ENCODE measurements at regions not wholly inside any gene's neighbourhood (a gene's known extent, or its start where the extent isn't known, plus 50 kb on each side); places are given as distances from the start of the nearest gene placed in this dataset.

- Histone ChIP-seq H3K36me3 (ENCODE audit: control insufficient read depth, low read length) (no peaks in the 10 kb centered on the region), H3K9me3 (ENCODE audit: control insufficient read depth, insufficient read depth, low read length) (no peaks in the 10 kb centered on the region), H3K4me1 (ENCODE audit: control insufficient read depth, low read length) (peaks cover 25% of the 10 kb centered on the region), H3F3A (ENCODE audit: control insufficient read depth, insufficient read depth) (no peaks in the 10 kb centered on the region; the same call in 1 of the 2 replicates), H4K20me1 (ENCODE audit: control insufficient read depth, insufficient read depth, low read depth, low read length) (no peaks in the 10 kb centered on the region), H3K4me2 (ENCODE audit: low read length) (peak overlapping the region; percentile 4; the same call in 1 of the 2 replicates), H3K4me3 (ENCODE audit: low read length) (peak overlapping the region; percentile 21; the same call in 1 of the 2 replicates), H3K27ac (ENCODE audit: low read depth, low read length) (peak overlapping the region; percentile 58), H3K79me2 (ENCODE audit: control insufficient read depth, low read length) (no peaks in the 10 kb centered on the region), H3K27me3 (ENCODE audit: control insufficient read depth, low read length) (no peaks in the 10 kb centered on the region), H3K9me2 (replicated peaks; ENCODE audit: control insufficient read depth, low read length) (no peaks in the 10 kb centered on the region)
- no peak for TF ChIP-seq EZH2phosphoT487 (IDR thresholded peaks at IDR 0.05; ENCODE audit: borderline replicate concordance, low read length)
- TF ChIP-seq, protein P1, sequence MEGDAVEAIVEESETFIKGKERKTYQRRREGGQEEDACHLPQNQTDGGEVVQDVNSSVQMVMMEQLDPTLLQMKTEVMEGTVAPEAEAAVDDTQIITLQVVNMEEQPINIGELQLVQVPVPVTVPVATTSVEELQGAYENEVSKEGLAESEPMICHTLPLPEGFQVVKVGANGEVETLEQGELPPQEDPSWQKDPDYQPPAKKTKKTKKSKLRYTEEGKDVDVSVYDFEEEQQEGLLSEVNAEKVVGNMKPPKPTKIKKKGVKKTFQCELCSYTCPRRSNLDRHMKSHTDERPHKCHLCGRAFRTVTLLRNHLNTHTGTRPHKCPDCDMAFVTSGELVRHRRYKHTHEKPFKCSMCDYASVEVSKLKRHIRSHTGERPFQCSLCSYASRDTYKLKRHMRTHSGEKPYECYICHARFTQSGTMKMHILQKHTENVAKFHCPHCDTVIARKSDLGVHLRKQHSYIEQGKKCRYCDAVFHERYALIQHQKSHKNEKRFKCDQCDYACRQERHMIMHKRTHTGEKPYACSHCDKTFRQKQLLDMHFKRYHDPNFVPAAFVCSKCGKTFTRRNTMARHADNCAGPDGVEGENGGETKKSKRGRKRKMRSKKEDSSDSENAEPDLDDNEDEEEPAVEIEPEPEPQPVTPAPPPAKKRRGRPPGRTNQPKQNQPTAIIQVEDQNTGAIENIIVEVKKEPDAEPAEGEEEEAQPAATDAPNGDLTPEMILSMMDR (IDR thresholded peaks at IDR 0.05; ENCODE audit: low read depth, low read length, poor library complexity, severe bottlenecking), result no peak
These were observed 414.1 kb upstream of the STXBP6 start for GRCh38 chr14:25464078-25464477.

DNA sequence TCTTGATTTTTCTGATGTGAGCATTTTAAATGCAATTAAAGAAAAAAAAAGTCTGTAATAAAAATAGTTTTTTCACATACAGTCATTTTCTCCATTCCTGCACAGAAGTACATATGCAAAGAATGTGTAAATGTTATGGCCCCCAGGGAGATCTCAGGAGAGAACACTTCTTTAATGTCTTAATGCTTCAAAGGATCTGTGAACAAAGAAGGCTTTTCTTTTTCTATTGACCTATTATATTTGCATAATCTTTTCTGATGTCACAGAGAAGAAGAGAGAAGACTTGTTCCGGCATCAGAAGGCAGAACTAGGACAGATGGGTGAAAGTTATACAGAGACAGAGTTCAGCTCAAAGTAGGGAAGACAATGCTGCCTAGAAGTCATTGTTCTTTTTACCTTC, 413.5 kb upstream of the STXBP6 start:
- Histone ChIP-seq H3K4me3 (ENCODE audit: low read length) (peak overlapping the region; percentile 21; the same call in 1 of the 2 replicates), H3K4me1 (ENCODE audit: control insufficient read depth, low read length) (peaks cover 25% of the 10 kb centered on the region), H4K20me1 (ENCODE audit: control insufficient read depth, insufficient read depth, low read depth, low read length) (no peaks in the 10 kb centered on the region), H3K9me3 (ENCODE audit: control insufficient read depth, insufficient read depth, low read length) (no peaks in the 10 kb centered on the region), H3K9me2 (replicated peaks; ENCODE audit: control insufficient read depth, low read length) (no peaks in the 10 kb centered on the region), H3K27ac (ENCODE audit: low read depth, low read length) (peak overlapping the region; percentile 58), H3K79me2 (ENCODE audit: control insufficient read depth, low read length) (no peaks in the 10 kb centered on the region), H3K36me3 (ENCODE audit: control insufficient read depth, low read length) (no peaks in the 10 kb centered on the region), H3K4me2 (ENCODE audit: low read length) (peak overlapping the region; percentile 4; the same call in 1 of the 2 replicates), H3K27me3 (ENCODE audit: control insufficient read depth, low read length) (no peaks in the 10 kb centered on the region), H3F3A (ENCODE audit: control insufficient read depth, insufficient read depth) (no peaks in the 10 kb centered on the region; the same call in 1 of the 2 replicates)
- TF ChIP-seq EZH2phosphoT487 (IDR thresholded peaks at IDR 0.05; ENCODE audit: borderline replicate concordance, low read length), result no peak
- TF ChIP-seq, protein P1 (IDR thresholded peaks at IDR 0.05; ENCODE audit: low read depth, low read length, poor library complexity, severe bottlenecking), result no peak

DNA sequence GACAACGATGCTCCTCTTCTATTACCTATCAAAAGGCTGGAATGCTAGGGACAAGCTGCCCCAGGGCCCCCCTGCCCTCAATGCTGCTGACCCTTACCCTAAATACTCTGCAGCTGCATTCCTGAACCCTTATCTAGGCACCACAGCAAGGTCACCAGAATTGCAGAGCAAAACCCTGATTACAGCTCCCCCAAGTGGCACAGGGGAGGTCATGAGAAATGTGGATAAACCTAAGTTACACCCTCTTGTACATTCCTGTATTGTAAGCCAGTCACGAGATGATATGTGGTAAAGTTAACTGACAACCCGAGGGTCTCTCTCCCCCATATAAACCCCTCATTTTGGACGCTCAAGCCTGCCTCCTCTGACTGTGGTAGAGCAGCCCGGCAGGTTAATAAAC, 411.8 kb upstream of the STXBP6 start:
- Histone ChIP-seq H3K4me2 (ENCODE audit: low read length) (no peak overlapping the region), H3K9me3 (ENCODE audit: control insufficient read depth, insufficient read depth, low read length) (no peaks in the 10 kb centered on the region), H3F3A (ENCODE audit: control insufficient read depth, insufficient read depth) (no peaks in the 10 kb centered on the region; the same call in 1 of the 2 replicates), H3K4me3 (ENCODE audit: low read length) (no peak overlapping the region), H3K27me3 (ENCODE audit: control insufficient read depth, low read length) (no peaks in the 10 kb centered on the region), H4K20me1 (ENCODE audit: control insufficient read depth, insufficient read depth, low read depth, low read length) (no peaks in the 10 kb centered on the region), H3K27ac (ENCODE audit: low read depth, low read length) (no peak overlapping the region), H3K4me1 (ENCODE audit: control insufficient read depth, low read length) (peaks cover 25% of the 10 kb centered on the region), H3K79me2 (ENCODE audit: control insufficient read depth, low read length) (no peaks in the 10 kb centered on the region), H3K36me3 (ENCODE audit: control insufficient read depth, low read length) (no peaks in the 10 kb centered on the region), H3K9me2 (replicated peaks; ENCODE audit: control insufficient read depth, low read length) (no peaks in the 10 kb centered on the region)
- no peak for TF ChIP-seq EZH2phosphoT487 (IDR thresholded peaks at IDR 0.05; ENCODE audit: borderline replicate concordance, low read length)
- TF ChIP-seq, protein P1 (IDR thresholded peaks at IDR 0.05; ENCODE audit: low read depth, low read length, poor library complexity, severe bottlenecking), result peak; percentile 30
